Immature natural killer cell (primary cell): ENCODE measurements at regions not wholly inside any gene's neighbourhood (a gene's known extent, or its start where the extent isn't known, plus 50 kb on each side); places are given as distances from the start of the nearest gene placed in this dataset.

Source experiments
- DNase-seq, 3 donors: peaks; one replicate each; pipeline ENCODE4 v3.0.0; 2022; ENCODE audit warnings: mixed read lengths in 1 of 3
- H3K27ac Mint-ChIP-seq, 6 donors: one replicate each; pipeline ENCODE4 v1.8.0; 2020; ENCODE audit warnings: mixed read lengths in 6 of 6, mild to moderate bottlenecking in 5 of 6, inconsistent platforms in 4 of 6, moderate library complexity in 3 of 6
- H3K27me3 Mint-ChIP-seq, 3 donors: one replicate each; pipeline ENCODE4 v1.8.0; 2020 to 2021; ENCODE audit warnings: low read depth in 3 of 3, mild to moderate bottlenecking in 3 of 3, mixed read lengths in 3 of 3, moderate library complexity in 3 of 3, inconsistent platforms in 1 of 3
- H3K36me3 Mint-ChIP-seq, 3 donors: one replicate each; pipeline ENCODE4 v1.8.0; 2020; ENCODE audit warnings: mixed read lengths in 3 of 3, inconsistent platforms in 2 of 3, mild to moderate bottlenecking in 2 of 3
- H3K4me1 Mint-ChIP-seq, 2 donors: one replicate each; pipeline ENCODE4 v1.8.0; 2020; ENCODE audit warnings: inconsistent platforms in 2 of 2, mild to moderate bottlenecking in 2 of 2, mixed read lengths in 2 of 2, moderate library complexity in 1 of 2
- H3K4me3 Mint-ChIP-seq, 5 donors: one replicate each; pipeline ENCODE4 v1.8.0; 2020; ENCODE audit warnings: mild to moderate bottlenecking in 5 of 5, mixed read lengths in 5 of 5, inconsistent platforms in 3 of 5, moderate library complexity in 3 of 5
- H3K9me3 Mint-ChIP-seq, 6 donors: one replicate each; pipeline ENCODE4 v1.8.0; 2020; ENCODE audit warnings: mild to moderate bottlenecking in 6 of 6, mixed read lengths in 6 of 6, inconsistent platforms in 4 of 6, moderate library complexity in 3 of 6

- DNase-seq, result no peak
- Mint-ChIP-seq H3K27ac (no peak overlapping the region), H3K9me3 (peaks cover 0 to 5% (median 0%) of the 10 kb centered on the region in 6 donors), H3K27me3 (peaks cover 1 to 6% (median 5%) of the 10 kb centered on the region in 3 donors), H3K4me1 (no peaks in the 10 kb centered on the region), H3K36me3 (peaks cover 0 to 4% (median 0%) of the 10 kb centered on the region in 3 donors), H3K4me3 (no peak overlapping the region)
These were observed 392.8 kb downstream of the TRIB2 start for GRCh38 chr2:13109516-13109915.

GRCh38 chr2:13110825-13111224 is 394.1 kb downstream of the TRIB2 start:
- Mint-ChIP-seq H3K27ac (no peak overlapping the region), H3K4me1 (no peaks in the 10 kb centered on the region), H3K9me3 (peaks cover 0 to 5% (median 0%) of the 10 kb centered on the region in 6 donors)

DNA sequence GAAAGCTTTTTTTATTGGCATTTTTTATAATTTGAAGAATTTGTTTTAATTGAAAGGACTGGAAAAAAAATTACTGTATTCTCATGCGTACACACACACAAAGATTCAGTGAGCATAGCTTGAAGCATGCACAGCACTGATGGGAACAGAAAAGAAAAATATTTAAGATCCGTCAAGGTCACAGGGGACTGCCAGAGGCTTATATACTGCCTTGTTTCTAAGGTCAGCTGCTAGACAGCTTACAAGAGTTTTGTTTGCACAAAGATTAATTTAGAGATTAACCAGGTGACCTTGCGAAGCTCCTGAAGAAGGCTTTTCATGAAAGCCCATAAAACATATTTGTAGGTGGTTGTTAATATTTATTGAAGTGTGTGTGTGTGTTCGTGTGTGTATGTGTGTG is 396.3 kb downstream of the TRIB2 start:
- H3K36me3 Mint-ChIP-seq, result peaks cover 0 to 4% (median 0%) of the 10 kb centered on the region in 3 donors

More at GRCh38 chr2:13110825-13111224, 394.1 kb downstream of the TRIB2 start:
- Mint-ChIP-seq H3K36me3 (peaks cover 0 to 4% (median 0%) of the 10 kb centered on the region in 3 donors), H3K27me3 (peaks cover 1 to 6% (median 5%) of the 10 kb centered on the region in 3 donors), H3K4me3 (no peak overlapping the region)
- DNase-seq, result no peak

DNA sequence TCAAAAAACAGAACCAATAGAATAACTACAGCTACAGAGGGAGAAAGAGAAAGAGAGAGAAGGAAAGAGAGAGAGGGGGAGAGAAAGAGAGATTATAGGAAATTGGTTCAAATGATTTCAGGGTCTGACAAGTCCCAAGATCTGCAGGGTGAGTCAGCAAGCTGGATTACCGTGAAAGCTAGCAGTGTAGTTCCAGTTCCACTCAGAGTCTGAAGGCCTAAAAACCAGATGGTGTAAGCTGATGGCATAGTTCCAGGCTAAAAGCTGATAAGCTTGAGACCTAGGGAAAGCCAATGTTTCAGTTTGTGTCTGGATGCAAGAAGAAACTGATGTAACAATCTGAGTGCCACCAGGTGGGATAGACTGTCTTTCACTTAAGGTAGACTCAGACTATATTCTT is 397.7 kb downstream of the TRIB2 start:
- Mint-ChIP-seq H3K4me3 (no peak overlapping the region), H3K27ac (no peak overlapping the region), H3K36me3 (peaks cover 0 to 4% (median 0%) of the 10 kb centered on the region in 3 donors), H3K27me3 (peaks cover 1 to 6% (median 5%) of the 10 kb centered on the region in 3 donors), H3K9me3 (peaks cover 0 to 6% (median 0%) of the 10 kb centered on the region in 6 donors), H3K4me1 (no peaks in the 10 kb centered on the region)
- DNase-seq, result no peak

More for the DNA sequence above, 396.3 kb downstream of the TRIB2 start:
- no peak for DNase-seq
- H3K27me3 Mint-ChIP-seq, result peaks cover 1 to 6% (median 5%) of the 10 kb centered on the region in 3 donors
- H3K27ac Mint-ChIP-seq, result no peak overlapping the region
- peaks cover 0 to 6% (median 0%) of the 10 kb centered on the region in 6 donors for H3K9me3 Mint-ChIP-seq
- no peaks in the 10 kb centered on the region for H3K4me1 Mint-ChIP-seq
- no peak overlapping the region for H3K4me3 Mint-ChIP-seq

- H3K36me3 Mint-ChIP-seq, result peaks cover 0 to 4% (median 0%) of the 10 kb centered on the region in 3 donors
- peaks cover 0 to 6% (median 0%) of the 10 kb centered on the region in 6 donors for H3K9me3 Mint-ChIP-seq
- H3K27ac Mint-ChIP-seq, result no peak overlapping the region
- H3K4me3 Mint-ChIP-seq, result no peak overlapping the region
- DNase-seq, result no peak
- peaks cover 1 to 6% (median 3%) of the 10 kb centered on the region in 3 donors for H3K27me3 Mint-ChIP-seq
- H3K4me1 Mint-ChIP-seq, result no peaks in the 10 kb centered on the region
These were observed 398.9 kb downstream of the TRIB2 start for GRCh38 chr2:13115643-13116042.

- no peaks in the 10 kb centered on the region for H3K4me1 Mint-ChIP-seq
- H3K4me3 Mint-ChIP-seq, result no peak overlapping the region
- H3K36me3 Mint-ChIP-seq, result no peaks in the 10 kb centered on the region
- DNase-seq, result no peak
- H3K27ac Mint-ChIP-seq, result no peak overlapping the region
- H3K27me3 Mint-ChIP-seq, result peaks cover 0 to 5% (median 3%) of the 10 kb centered on the region in 3 donors
- no peaks in the 10 kb centered on the region for H3K9me3 Mint-ChIP-seq
These were observed 404.4 kb downstream of the TRIB2 start for GRCh38 chr2:13121096-13121495.

GRCh38 chr2:13128139-13128538 is 411.4 kb downstream of the TRIB2 start:
- no peak for DNase-seq
- no peak overlapping the region for H3K4me3 Mint-ChIP-seq
- peaks cover 2 to 10% (median 5%) of the 10 kb centered on the region in 3 donors for H3K27me3 Mint-ChIP-seq
- H3K27ac Mint-ChIP-seq, result no peak overlapping the region
- no peaks in the 10 kb centered on the region for H3K36me3 Mint-ChIP-seq
- H3K4me1 Mint-ChIP-seq, result no peaks in the 10 kb centered on the region
- no peaks in the 10 kb centered on the region for H3K9me3 Mint-ChIP-seq

- DNase-seq, result no peak
- Mint-ChIP-seq H3K4me3 (no peak overlapping the region), H3K27ac (no peak overlapping the region), H3K4me1 (no peaks in the 10 kb centered on the region), H3K9me3 (peaks cover 0 to 3% (median 0%) of the 10 kb centered on the region in 6 donors), H3K27me3 (peaks cover 0 to 2% (median 2%) of the 10 kb centered on the region in 3 donors), H3K36me3 (no peaks in the 10 kb centered on the region)
These were observed 418.6 kb downstream of the TRIB2 start for GRCh38 chr2:13135369-13135768.

- Mint-ChIP-seq H3K27ac (no peak overlapping the region), H3K4me1 (no peaks in the 10 kb centered on the region), H3K4me3 (no peak overlapping the region), H3K27me3 (peaks cover 0 to 2% (median 2%) of the 10 kb centered on the region in 3 donors), H3K9me3 (peaks cover 0 to 3% (median 0%) of the 10 kb centered on the region in 6 donors), H3K36me3 (no peaks in the 10 kb centered on the region)
- no peak for DNase-seq
These were observed 419.1 kb downstream of the TRIB2 start for GRCh38 chr2:13135856-13136255.

GRCh38 chr2:13137679-13138078 is 420.9 kb downstream of the TRIB2 start:
- Mint-ChIP-seq H3K9me3 (peaks cover 0 to 6% (median 1%) of the 10 kb centered on the region in 6 donors), H3K27me3 (peaks cover 0 to 2% (median 2%) of the 10 kb centered on the region in 3 donors), H3K4me1 (no peaks in the 10 kb centered on the region), H3K4me3 (no peak overlapping the region), H3K27ac (no peak overlapping the region), H3K36me3 (no peaks in the 10 kb centered on the region)
- no peak for DNase-seq

DNA sequence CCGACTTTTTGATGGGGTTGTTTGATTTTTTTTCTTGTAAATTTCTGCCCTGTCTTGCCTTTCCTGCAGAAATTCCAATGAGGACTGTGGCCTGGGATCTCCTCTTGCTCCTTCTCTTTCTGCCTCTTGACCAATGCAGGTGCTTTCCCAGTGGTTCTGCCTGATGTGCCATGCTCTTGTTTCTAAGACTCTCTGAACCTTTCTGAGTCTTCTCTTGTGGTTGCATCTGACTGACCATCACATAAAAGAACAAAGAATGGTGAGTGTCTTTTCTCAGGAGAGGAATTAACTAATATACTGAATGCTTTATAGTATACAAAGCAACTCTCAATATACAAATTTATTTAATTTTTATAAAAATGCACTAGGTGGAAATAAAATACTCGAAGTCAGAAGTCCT is 424.6 kb downstream of the TRIB2 start:
- H3K36me3 Mint-ChIP-seq, result no peaks in the 10 kb centered on the region
- H3K9me3 Mint-ChIP-seq, result peaks cover 0 to 4% (median 1%) of the 10 kb centered on the region in 6 donors
- H3K27ac Mint-ChIP-seq, result no peak overlapping the region
- H3K27me3 Mint-ChIP-seq, result peaks cover 0 to 4% (median 0%) of the 10 kb centered on the region in 3 donors
- no peak overlapping the region for H3K4me3 Mint-ChIP-seq
- H3K4me1 Mint-ChIP-seq, result no peaks in the 10 kb centered on the region
- DNase-seq, result no peak

DNA sequence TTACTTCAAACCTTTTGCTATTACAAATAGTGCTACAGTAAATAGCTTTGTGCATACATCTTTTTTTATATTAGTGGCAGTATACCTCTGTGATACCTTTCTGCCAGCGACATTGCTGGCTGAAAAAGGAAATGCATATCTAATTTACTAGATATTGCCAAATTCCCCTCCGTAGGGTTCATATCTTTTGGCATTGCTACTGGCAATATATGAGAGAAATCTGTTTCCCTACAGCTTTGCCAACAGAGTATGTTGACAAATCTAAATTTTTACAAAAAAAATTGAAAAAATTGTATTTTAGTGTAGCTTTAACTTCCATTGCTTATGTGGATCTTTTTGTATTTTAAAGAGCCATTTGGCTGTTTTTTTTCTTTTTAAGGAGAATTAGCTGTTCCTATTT is 426.7 kb downstream of the TRIB2 start:
- H3K27me3 Mint-ChIP-seq, result peaks cover 0 to 4% (median 0%) of the 10 kb centered on the region in 3 donors
- H3K4me1 Mint-ChIP-seq, result no peaks in the 10 kb centered on the region
- H3K36me3 Mint-ChIP-seq, result no peaks in the 10 kb centered on the region
- no peak for DNase-seq
- H3K9me3 Mint-ChIP-seq, result peaks cover 0 to 4% (median 1%) of the 10 kb centered on the region in 6 donors
- no peak overlapping the region for H3K4me3 Mint-ChIP-seq
- H3K27ac Mint-ChIP-seq, result no peak overlapping the region

DNA sequence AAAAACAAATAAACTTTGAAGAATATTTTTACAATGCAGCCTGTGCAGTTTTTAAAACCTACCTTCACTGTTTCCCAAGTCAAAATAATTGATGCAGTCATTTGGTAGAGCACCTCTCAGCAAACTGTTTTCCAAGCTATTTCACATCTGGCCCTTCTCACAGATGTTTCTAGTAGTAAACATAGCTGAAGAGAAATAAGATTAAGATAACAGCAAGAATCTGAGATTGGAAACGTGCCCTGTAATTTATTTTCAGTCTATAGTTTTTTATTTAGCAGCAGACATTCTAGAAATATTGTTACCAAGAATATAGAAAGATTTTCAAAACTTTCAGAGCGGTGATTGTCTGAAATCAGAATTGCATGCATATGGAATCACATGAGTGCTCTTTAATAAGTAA is 440.2 kb downstream of the TRIB2 start:
- Mint-ChIP-seq H3K27ac (no peak overlapping the region), H3K4me1 (no peaks in the 10 kb centered on the region), H3K36me3 (no peaks in the 10 kb centered on the region), H3K9me3 (peaks cover 0 to 2% (median 0%) of the 10 kb centered on the region in 6 donors), H3K27me3 (peaks cover 4 to 13% (median 5%) of the 10 kb centered on the region in 3 donors), H3K4me3 (no peak overlapping the region)
- DNase-seq, result no peak

- H3K9me3 Mint-ChIP-seq, result peaks cover 0 to 2% (median 0%) of the 10 kb centered on the region in 6 donors
- no peaks in the 10 kb centered on the region for H3K36me3 Mint-ChIP-seq
- no peak overlapping the region for H3K4me3 Mint-ChIP-seq
- H3K4me1 Mint-ChIP-seq, result no peaks in the 10 kb centered on the region
- H3K27me3 Mint-ChIP-seq, result peaks cover 4 to 16% (median 5%) of the 10 kb centered on the region in 3 donors
- no peak overlapping the region for H3K27ac Mint-ChIP-seq
- DNase-seq, result no peak
These were observed 441.7 kb downstream of the TRIB2 start for GRCh38 chr2:13158466-13158865.

- H3K4me1 Mint-ChIP-seq, result no peaks in the 10 kb centered on the region
- H3K4me3 Mint-ChIP-seq, result no peak overlapping the region
- DNase-seq, result no peak
- H3K36me3 Mint-ChIP-seq, result peaks cover 0 to under 1% (median 0%) of the 10 kb centered on the region in 3 donors
- no peak overlapping the region for H3K27ac Mint-ChIP-seq
- peaks cover 0 to 11% (median 8%) of the 10 kb centered on the region in 6 donors for H3K9me3 Mint-ChIP-seq
- H3K27me3 Mint-ChIP-seq, result no peaks in the 10 kb centered on the region
These were observed 464.0 kb downstream of the TRIB2 start for GRCh38 chr2:13180729-13181128.
